Central memory CD4-positive, alpha-beta T cell (primary cell): ENCODE measurements at regions not wholly inside any gene's neighbourhood (a gene's known extent, or its start where the extent isn't known, plus 50 kb on each side); places are given as distances from the start of the nearest gene placed in this dataset.

Experiments
- DNase-seq: peaks from one replicate; pipeline ENCODE4 v3.0.0; 2022

GRCh38 chr1:218526198-218526580 is 181.1 kb downstream of the TGFB2 start:
- no peak for DNase-seq

GRCh38 chr1:218527737-218528136 is 182.6 kb downstream of the TGFB2 start:
- no peak for DNase-seq

DNA sequence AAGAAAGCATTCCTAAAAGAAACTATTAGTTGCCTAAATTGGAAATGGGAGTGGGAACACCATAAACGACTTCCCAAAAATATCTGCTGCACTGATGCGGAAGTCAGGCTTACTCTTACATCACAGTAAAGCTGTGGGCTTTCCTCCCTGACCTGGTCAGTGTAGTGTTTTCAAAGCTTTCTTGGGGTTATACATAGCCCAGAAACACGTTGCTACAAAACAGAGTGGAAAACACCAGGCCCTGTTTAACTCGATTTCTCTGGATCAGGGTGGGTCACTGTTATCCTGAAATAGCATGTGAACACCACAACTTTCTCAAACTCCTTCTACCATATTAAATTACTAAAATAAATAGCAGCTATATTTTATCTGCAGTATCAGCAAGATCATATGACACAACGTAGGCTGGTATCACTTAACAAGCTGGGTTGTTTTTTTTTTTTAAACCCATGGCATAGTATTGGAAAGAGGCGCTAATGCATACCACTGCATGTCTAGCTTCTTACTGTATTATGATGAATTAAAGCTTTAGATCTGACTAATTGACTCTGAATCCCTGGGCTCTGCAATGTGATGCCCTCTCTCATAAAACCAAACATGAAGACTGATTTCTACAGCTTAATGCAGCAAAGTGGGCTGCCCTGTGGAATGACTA is 184.6 kb downstream of the TGFB2 start:
- DNase-seq = no peak

- no peak for DNase-seq
Observed at GRCh38 chr1:218531936-218532335, 186.8 kb downstream of the TGFB2 start.

DNA sequence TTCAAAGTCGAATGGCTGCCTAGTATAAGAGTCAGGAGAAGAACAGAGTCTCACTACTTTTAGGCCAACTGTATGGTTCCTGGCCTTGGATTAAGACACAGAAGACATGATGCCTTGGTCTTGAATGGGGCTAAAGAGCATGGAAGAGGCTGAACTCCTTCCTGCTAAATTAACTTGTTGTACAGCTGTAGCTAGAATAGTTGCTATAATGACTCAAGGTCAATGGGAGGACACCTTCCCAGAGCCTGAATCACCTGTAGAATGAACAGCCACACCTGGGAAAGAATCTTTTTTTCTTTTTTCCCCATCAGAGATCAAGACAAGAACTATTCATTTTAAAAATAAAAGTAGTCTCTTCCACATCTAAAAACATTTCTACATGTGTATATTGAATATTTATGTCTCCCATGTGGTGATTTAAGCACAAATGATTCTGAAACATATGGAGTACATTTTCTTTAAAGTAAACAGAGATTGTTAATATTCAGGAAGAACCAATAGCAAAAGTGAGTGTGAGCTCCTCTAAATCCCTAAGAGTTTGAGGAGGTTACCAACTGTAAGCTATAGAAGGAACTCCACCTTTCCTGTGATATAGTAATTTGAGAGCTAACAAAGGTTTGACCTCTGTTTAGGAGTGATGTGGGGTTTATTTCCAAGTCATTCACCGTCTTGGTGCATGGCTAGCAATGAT is 191.3 kb downstream of the TGFB2 start:
- DNase-seq = no peak

GRCh38 chr1:218537122-218537913 is 192.2 kb downstream of the TGFB2 start:
- no peak for DNase-seq

DNA sequence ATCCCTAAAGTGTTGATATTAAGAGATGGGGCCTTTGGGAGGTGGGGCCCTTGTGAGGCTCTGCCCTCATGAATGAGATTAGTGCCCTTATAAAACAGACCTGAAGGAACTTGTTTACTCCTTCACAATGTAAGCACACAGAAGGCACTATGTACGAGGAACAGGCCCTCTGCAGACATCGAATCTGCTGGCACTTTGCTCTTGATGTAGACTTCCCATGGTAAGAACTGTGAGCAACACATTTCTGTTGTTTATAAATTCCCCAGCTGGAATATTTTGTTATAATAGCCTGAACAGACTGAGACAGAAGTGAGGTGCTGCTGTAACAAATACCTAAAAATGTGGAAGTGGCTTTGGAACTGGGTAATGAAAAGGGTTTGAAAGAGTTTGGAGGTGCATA is 193.2 kb downstream of the TGFB2 start:
- no peak for DNase-seq

GRCh38 chr1:218546314-218546713 is 201.2 kb downstream of the TGFB2 start:
- no peak for DNase-seq

GRCh38 chr1:218547957-218548730 is 203.0 kb downstream of the TGFB2 start:
- no peak for DNase-seq

- DNase-seq = no peak
Observed at GRCh38 chr1:218548764-218549163, 203.6 kb downstream of the TGFB2 start.

- DNase-seq = no peak
Observed at GRCh38 chr1:218553197-218553596, 208.1 kb downstream of the TGFB2 start.

DNA sequence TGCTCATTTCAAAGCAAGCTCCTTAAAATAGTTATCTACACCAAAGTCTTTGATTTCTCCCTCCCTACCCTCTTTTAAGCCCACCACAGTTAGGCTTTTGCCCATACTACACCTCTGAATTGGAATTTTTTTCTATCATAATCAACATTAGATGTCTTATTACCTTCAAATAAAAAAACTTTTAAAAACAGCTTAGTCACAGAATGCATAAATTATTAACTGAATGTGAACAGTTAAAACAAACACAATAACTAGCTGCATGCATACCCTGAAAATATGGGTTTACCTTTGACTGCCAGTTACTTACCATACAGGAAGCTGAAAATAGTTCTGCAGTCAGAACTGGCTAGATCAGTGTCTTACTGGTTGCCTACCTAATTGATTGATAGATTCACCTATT is 210.9 kb downstream of the TGFB2 start:
- no peak for DNase-seq

- DNase-seq = no peak
Observed at GRCh38 chr1:218557731-218558130, 212.6 kb downstream of the TGFB2 start.

- no peak for DNase-seq
Observed at GRCh38 chr1:218558271-218558810, 213.2 kb downstream of the TGFB2 start.

DNA sequence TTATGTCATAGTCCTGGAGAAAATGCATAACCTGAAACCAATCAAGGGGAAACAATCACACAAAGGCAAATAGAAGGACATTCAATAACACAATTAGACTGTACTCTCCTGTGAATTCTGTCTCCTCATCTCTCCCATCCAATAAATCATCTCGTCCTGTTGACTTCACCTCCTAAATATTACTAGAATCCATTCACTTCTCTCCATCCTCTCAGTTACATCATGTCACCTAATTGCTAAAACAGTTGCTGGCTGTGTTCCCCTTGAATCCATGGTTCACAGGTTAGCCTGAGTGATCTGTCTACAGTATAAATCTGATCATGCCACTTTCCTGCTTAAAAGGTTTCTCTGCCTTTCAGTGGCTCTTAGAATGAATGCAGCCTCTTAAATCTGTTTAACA is 220.2 kb downstream of the TGFB2 start:
- DNase-seq = no peak

DNA sequence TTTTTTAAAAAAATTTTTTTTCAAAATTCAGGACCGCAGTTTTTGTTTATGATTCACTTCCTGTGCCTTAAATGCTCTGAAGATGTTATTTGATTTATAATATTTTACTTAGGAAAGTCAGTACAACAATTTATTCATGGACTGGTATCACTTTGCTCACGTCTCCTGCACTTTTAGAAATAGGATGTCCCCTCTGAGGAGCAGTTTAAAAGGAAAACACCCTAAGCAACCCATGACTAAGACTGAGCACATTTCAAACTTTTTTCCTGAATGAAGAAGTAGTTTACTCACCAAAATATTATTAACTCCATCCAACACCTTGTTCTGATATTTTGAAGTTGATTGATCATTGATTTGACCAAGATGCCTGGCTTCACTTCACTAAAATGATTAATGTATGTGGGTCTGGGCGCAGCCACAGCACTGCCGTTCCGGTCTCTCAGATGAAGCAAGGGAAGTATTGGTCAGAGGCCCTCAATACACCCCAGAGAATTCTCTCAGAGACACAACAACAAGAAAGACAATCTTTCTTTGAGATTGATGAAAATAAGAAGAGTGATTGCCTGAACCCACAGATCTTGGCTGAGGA is 223.9 kb downstream of the TGFB2 start:
- DNase-seq = no peak

- DNase-seq = no peak
Observed at GRCh38 chr1:218570456-218570855, 225.3 kb downstream of the TGFB2 start.

DNA sequence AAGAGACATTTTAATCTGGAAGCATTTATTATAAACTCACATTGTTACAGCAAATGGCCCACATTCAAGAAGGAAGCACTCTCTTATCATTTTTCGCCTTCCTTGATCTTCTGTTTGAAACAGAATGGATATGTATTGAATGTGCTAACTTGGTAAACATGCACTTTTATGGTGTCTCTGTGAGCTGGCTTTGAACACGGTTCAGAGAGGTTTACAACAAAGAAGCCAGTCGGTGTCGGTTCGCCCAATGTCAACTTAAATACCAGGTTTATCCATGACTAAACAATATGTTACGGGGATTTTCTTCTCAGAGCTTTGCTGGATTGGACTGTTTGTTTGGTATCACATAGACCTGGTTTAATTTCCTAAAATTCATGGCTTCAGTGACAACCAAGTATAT is 226.4 kb downstream of the TGFB2 start:
- DNase-seq = no peak

DNA sequence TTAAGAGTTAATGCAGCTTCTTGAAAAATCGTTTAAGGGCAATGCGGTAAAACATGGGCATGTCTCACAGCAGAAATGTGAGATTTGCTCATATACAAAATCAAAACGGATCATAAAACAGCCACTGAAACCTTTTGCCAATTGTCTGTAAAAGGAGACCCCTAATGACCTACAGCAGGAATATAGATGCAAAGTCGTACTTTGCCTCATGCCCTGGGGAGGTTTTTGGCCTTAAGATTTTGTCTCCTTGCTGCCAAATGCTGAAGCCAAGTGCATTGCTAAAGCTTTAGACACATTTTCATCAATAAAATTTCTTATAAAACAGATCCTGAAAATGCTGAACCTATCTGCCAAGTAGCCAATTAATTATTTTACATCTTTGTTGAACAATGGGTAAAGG is 226.9 kb downstream of the TGFB2 start:
- DNase-seq = no peak

- DNase-seq = no peak
Observed at GRCh38 chr1:218573925-218574324, 228.8 kb downstream of the TGFB2 start.

DNA sequence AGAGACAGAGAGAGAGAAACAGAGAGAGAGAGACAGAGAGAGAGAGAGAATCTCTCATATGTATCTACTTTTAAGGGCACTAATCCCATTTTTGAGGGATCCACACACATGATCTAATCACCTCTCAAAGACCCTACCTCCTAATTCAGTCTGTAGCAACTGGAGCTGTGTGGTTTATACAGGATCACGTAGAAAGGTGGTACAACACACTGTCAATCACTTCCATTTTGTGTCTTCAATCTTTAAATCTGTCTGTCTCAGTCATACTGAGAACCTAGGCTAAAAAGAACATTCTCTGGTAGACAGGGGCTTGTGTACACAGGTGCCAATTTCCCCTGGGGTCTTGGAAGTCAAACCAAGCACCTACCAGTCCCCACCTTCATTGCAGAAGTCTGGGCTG is 229.9 kb downstream of the TGFB2 start:
- DNase-seq = no peak

DNA sequence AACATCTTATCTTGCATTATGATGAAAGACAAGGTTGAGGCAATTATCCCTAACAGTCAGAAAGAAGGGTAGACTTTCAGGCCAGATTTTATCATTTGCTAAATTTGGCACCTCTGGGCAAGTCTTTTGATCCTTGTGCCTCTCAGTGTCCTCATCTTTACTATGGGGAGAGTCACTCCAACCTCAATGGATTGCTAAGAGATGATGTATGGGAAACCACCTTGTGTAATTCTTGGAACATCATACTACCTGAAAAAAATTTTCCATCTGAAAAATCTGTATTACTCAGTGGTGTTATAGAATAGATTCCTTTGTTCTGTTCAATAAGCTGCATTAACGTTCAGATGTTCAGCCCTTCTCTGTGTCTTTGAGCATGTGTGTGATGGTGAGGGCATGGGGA is 230.7 kb downstream of the TGFB2 start:
- DNase-seq = no peak

GRCh38 chr1:218582646-218583045 is 237.5 kb downstream of the TGFB2 start:
- no peak for DNase-seq
